ENCODE measurements at regions not wholly inside any gene's neighbourhood (a gene's known extent, or its start where the extent isn't known, plus 50 kb on each side); places are given as distances from the start of the nearest gene placed in this dataset.

DNA sequence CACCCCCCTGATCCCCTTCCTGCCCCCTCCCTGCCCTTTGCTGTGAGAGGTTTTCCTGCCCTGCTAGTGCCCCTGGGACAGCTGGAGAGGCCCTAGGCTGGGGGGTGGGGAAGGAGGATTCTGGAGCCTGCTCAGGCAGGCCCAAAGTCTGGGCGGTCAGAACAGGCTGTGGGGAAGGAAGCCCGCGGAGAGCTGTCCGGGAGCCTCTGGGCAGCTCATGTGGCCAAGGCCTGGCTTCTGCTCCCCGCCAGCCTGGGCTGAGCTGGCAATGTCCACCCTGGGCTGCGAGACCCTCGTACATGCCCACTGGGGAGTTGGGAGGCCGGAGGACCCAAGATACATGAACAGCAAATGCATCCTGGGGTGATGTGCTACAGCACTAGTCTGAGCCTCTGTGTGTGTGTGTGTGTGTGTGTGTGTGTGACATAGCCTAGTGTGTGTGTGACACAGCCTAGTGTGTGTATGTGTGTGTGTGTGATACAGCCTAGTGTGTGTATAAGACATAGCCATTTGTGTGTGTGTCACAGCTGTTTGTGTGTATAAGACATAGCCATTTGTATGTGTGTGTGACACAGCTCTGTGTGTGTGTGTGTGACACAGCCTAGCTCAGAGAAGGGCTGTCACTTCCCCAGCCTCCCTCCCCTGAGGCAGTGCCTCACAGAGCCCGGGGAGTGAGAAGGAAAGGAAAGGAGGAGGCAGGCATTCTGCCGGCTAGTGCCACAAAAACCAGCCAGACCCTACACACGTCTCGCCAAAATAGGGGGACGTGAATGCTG lies 201.4 kb upstream of the CIBAR2 start:
- Histone ChIP-seq H3K9ac (ENCODE audit: low read depth, low read length, poor library complexity, severe bottlenecking) (peak overlapping the region; percentile 76), H3K9me2 (replicated peaks; ENCODE audit: low read depth, low read length) (no peaks in the 10 kb centered on the region), H3K4me3 (ENCODE audit: low read length, poor library complexity, severe bottlenecking) (peak overlapping the region; percentile 26), H3K79me2 (ENCODE audit: insufficient read depth, low read length) (no peaks in the 10 kb centered on the region), H3K4me2 (ENCODE audit: low read depth, low read length, poor library complexity, severe bottlenecking) (peak overlapping the region; percentile 61), H3K4me1 (ENCODE audit: insufficient read depth, low read length, poor library complexity, severe bottlenecking) (peaks cover 61% of the 10 kb centered on the region), H2AFZ (ENCODE audit: low read length) (no peak overlapping the region), H3F3A (ENCODE audit: low read depth) (peaks cover 5% of the 10 kb centered on the region; the same call in 1 of the 2 replicates), H3K27me3 (ENCODE audit: insufficient read depth, low read length, poor library complexity, severe bottlenecking) (no peaks in the 10 kb centered on the region), H3K9me3 (ENCODE audit: insufficient read depth, low read depth, low read length) (no peaks in the 10 kb centered on the region), H4K20me1 (ENCODE audit: insufficient read depth, low read length, poor library complexity, severe bottlenecking) (no peaks in the 10 kb centered on the region), H3K36me3 (ENCODE audit: insufficient read depth, low read length) (no peaks in the 10 kb centered on the region)
- TF ChIP-seq, protein P1, sequence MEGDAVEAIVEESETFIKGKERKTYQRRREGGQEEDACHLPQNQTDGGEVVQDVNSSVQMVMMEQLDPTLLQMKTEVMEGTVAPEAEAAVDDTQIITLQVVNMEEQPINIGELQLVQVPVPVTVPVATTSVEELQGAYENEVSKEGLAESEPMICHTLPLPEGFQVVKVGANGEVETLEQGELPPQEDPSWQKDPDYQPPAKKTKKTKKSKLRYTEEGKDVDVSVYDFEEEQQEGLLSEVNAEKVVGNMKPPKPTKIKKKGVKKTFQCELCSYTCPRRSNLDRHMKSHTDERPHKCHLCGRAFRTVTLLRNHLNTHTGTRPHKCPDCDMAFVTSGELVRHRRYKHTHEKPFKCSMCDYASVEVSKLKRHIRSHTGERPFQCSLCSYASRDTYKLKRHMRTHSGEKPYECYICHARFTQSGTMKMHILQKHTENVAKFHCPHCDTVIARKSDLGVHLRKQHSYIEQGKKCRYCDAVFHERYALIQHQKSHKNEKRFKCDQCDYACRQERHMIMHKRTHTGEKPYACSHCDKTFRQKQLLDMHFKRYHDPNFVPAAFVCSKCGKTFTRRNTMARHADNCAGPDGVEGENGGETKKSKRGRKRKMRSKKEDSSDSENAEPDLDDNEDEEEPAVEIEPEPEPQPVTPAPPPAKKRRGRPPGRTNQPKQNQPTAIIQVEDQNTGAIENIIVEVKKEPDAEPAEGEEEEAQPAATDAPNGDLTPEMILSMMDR (conservative IDR thresholded peaks at IDR 0.05; ENCODE audit: low read length): no peak
- no peak for TF ChIP-seq EZH2phosphoT487 (IDR thresholded peaks at IDR 0.05; ENCODE audit: borderline replicate concordance)

DNA sequence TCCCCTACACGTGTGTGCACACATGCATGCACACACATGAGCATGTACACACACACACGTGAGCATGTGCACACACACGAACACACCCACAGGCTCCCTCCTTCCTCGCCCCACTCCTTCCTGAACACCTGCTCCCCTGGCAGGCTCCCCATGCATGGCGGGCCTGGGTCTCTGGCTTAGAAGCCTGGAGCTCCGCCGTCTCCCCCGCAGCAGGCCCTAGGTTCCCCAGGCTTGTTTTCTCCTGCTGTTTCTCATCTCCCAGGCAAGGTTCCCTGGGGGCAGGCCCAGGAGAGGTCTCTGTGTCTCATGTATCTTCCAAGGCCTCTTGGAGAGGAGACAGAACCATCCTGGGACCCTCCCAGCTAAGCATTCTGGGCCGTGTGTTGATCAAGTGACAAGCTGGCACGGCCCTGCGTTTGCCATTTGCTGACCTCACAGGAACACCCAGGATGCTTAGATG lies 202.3 kb upstream of the CIBAR2 start:
- Histone ChIP-seq H3K4me2 (ENCODE audit: low read depth, low read length, poor library complexity, severe bottlenecking) (no peak overlapping the region), H3F3A (ENCODE audit: low read depth) (0 out of 2 replicates have a peak, but pooled peaks cover 4% of the 10 kb centered on the region), H3K79me2 (ENCODE audit: insufficient read depth, low read length) (no peaks in the 10 kb centered on the region), H2AFZ (ENCODE audit: low read length) (no peak overlapping the region), H3K9me3 (ENCODE audit: insufficient read depth, low read depth, low read length) (no peaks in the 10 kb centered on the region), H3K9me2 (replicated peaks; ENCODE audit: low read depth, low read length) (no peaks in the 10 kb centered on the region), H3K36me3 (ENCODE audit: insufficient read depth, low read length) (no peaks in the 10 kb centered on the region), H3K9ac (ENCODE audit: low read depth, low read length, poor library complexity, severe bottlenecking) (no peak overlapping the region), H3K27me3 (ENCODE audit: insufficient read depth, low read length, poor library complexity, severe bottlenecking) (no peaks in the 10 kb centered on the region), H3K4me1 (ENCODE audit: insufficient read depth, low read length, poor library complexity, severe bottlenecking) (peaks cover 53% of the 10 kb centered on the region), H3K4me3 (ENCODE audit: low read length, poor library complexity, severe bottlenecking) (no peak overlapping the region), H4K20me1 (ENCODE audit: insufficient read depth, low read length, poor library complexity, severe bottlenecking) (no peaks in the 10 kb centered on the region)
- TF ChIP-seq, protein P1 (conservative IDR thresholded peaks at IDR 0.05; ENCODE audit: low read length): no peak
- TF ChIP-seq EZH2phosphoT487 (IDR thresholded peaks at IDR 0.05; ENCODE audit: borderline replicate concordance): no peak

DNA sequence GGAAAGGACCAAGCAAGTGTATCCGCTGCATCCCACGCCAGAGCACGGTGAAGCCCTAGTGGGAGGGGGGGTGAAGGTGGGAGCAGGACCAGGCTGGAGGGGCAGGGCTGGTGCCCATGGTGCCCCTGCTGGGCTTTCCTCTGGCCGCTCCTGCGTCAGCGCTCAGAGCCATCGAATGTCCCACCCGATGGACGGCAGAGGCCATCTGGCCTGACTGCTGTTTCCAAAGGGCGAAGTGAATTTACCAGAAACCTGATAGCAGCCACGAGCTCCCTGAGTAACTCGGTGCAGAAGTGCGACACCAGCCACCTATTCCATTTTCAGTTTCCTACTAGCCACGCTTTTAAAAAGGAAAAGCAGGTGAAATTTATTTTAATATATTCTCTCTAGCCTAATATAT lies 203.6 kb upstream of the CIBAR2 start:
- H3K27me3 ChIP-seq (ENCODE audit: insufficient read depth, low read length, poor library complexity, severe bottlenecking): no peaks in the 10 kb centered on the region
- H3K79me2 ChIP-seq (ENCODE audit: insufficient read depth, low read length): no peaks in the 10 kb centered on the region
- H4K20me1 ChIP-seq (ENCODE audit: insufficient read depth, low read length, poor library complexity, severe bottlenecking): no peaks in the 10 kb centered on the region
- no peaks in the 10 kb centered on the region for H3K9me2 ChIP-seq (replicated peaks; ENCODE audit: low read depth, low read length)
- H3K4me2 ChIP-seq (ENCODE audit: low read depth, low read length, poor library complexity, severe bottlenecking): no peak overlapping the region
- peaks cover 40% of the 10 kb centered on the region for H3K4me1 ChIP-seq (ENCODE audit: insufficient read depth, low read length, poor library complexity, severe bottlenecking)
- H3K9ac ChIP-seq (ENCODE audit: low read depth, low read length, poor library complexity, severe bottlenecking): no peak overlapping the region
- no peak overlapping the region for H3K4me3 ChIP-seq (ENCODE audit: low read length, poor library complexity, severe bottlenecking)
- H3K9me3 ChIP-seq (ENCODE audit: insufficient read depth, low read depth, low read length): no peaks in the 10 kb centered on the region
- no peaks in the 10 kb centered on the region for H3F3A ChIP-seq (ENCODE audit: low read depth)
- no peak overlapping the region for H2AFZ ChIP-seq (ENCODE audit: low read length)
- H3K36me3 ChIP-seq (ENCODE audit: insufficient read depth, low read length): no peaks in the 10 kb centered on the region
- no peak for TF ChIP-seq EZH2phosphoT487 (IDR thresholded peaks at IDR 0.05; ENCODE audit: borderline replicate concordance)
- TF ChIP-seq, protein P1 (conservative IDR thresholded peaks at IDR 0.05; ENCODE audit: low read length): no peak

Data from Loucy (cell line).